SU-DHL-6 (cell line): ENCODE measurements at regions not wholly inside any gene's neighbourhood (a gene's known extent, or its start where the extent isn't known, plus 50 kb on each side); places are given as distances from the start of the nearest gene placed in this dataset.

ENCODE experiments used
- H2AFZ ChIP-seq: fragments of 200-600 bp; sonication (generic); 2 replicates; pipeline ENCODE4 v1.6.1; 2014; ENCODE audit warnings: low read depth, mild to moderate bottlenecking, moderate library complexity, mixed read lengths, antibody characterized with exemption, low read length; ENCODE audit not compliant: severe bottlenecking
- H3F3A ChIP-seq: fragments of 200-600 bp; shearing (Covaris generic); 2 replicates; pipeline ENCODE4 v1.6.0; 2016; ENCODE audit warnings: antibody characterized with exemption, mild to moderate bottlenecking; ENCODE audit not compliant: insufficient read depth
- H3K27ac ChIP-seq: fragments of 200-600 bp; sonication (generic); 2 replicates; pipeline ENCODE4 v1.5.1; 2016; ENCODE audit warnings: low read depth, mild to moderate bottlenecking, low read length, moderate library complexity, mixed read lengths
- H3K27me3 ChIP-seq: fragments of 200-600 bp; sonication (generic), shearing (Covaris generic); 2 replicates; pipeline ENCODE4 v1.6.0; 2014; ENCODE audit warnings: mild to moderate bottlenecking, low read length
- H3K36me3 ChIP-seq: fragments of 200-600 bp; sonication (generic); 2 replicates; pipeline ENCODE4 v1.6.1; 2014; ENCODE audit warnings: mild to moderate bottlenecking, low read length, mixed read lengths
- H3K4me2 ChIP-seq: fragments of 300-600, 200-600 bp; shearing (Covaris generic), sonication (generic); 2 replicates; pipeline ENCODE4 v1.6.0; 2014; ENCODE audit warnings: low read length, low read depth, mild to moderate bottlenecking; ENCODE audit not compliant: poor library complexity, severe bottlenecking
- H3K4me3 ChIP-seq: fragments of 200-600 bp; sonication (generic); 2 replicates; pipeline ENCODE4 v1.5.1; 2014; ENCODE audit warnings: antibody characterized with exemption, low read length, mild to moderate bottlenecking, mixed read lengths; ENCODE audit not compliant: insufficient read depth, poor library complexity, severe bottlenecking
- H3K79me2 ChIP-seq: fragments of 200-600 bp; sonication (generic); 2 replicates; pipeline ENCODE4 v1.6.1; 2014; ENCODE audit warnings: mild to moderate bottlenecking, low read length, moderate library complexity; ENCODE audit not compliant: insufficient read depth
- H3K9ac ChIP-seq: fragments of 200-600 bp; sonication (generic); 2 replicates; pipeline ENCODE4 v1.7.0; 2014; ENCODE audit warnings: mild to moderate bottlenecking, low read length
- H3K9me2 ChIP-seq: fragments of 200-600 bp; sonication (generic); replicated peaks from 2 replicates; pipeline ENCODE4 v1.6.1; 2014; ENCODE audit warnings: low read length; ENCODE audit not compliant: insufficient read depth
- H3K9me3 ChIP-seq: fragments of 200-600 bp; sonication (generic); 2 replicates; pipeline ENCODE4 v1.6.1; 2014; ENCODE audit warnings: low read length, mixed read lengths; ENCODE audit not compliant: insufficient read depth
- H4K20me1 ChIP-seq: fragments of 200-600 bp; sonication (generic); 2 replicates; pipeline ENCODE4 v1.6.1; 2014; ENCODE audit warnings: low read depth, mild to moderate bottlenecking, antibody characterized with exemption, low read length, moderate library complexity, mixed read lengths
- CTCF ChIP-seq: fragments of 200-600 bp; sonication (generic); IDR thresholded peaks from one replicate; pipeline ENCODE4 v1.5.1; 2017; ENCODE audit warnings: antibody characterized with exemption, mild to moderate bottlenecking, low read length, moderate library complexity; ENCODE audit not compliant: insufficient read depth, poor library complexity, severe bottlenecking
- EZH2phosphoT487 ChIP-seq: fragments of 200-600 bp; sonication (generic), shearing (Covaris generic); conservative IDR thresholded peaks from 2 replicates; pipeline ENCODE4 v1.6.1; 2018; ENCODE audit warnings: mild to moderate bottlenecking, antibody characterized with exemption, low read length, moderate library complexity, mixed read lengths

GRCh38 chr13:103514188-103514587, 448.0 kb upstream of the SLC10A2 start:
- no peaks in the 10 kb centered on the region for H4K20me1 ChIP-seq
- no peak overlapping the region for H3K4me3 ChIP-seq
- no peak overlapping the region for H3K4me2 ChIP-seq
- no peaks in the 10 kb centered on the region for H3K79me2 ChIP-seq
- no peaks in the 10 kb centered on the region for H3K9me2 ChIP-seq
- TF ChIP-seq CTCF (no peak), EZH2phosphoT487 (no peak)
- H2AFZ ChIP-seq, result no peak overlapping the region
- no peak overlapping the region for H3K9ac ChIP-seq
- no peaks in the 10 kb centered on the region for H3K36me3 ChIP-seq
- H3K9me3 ChIP-seq, result no peaks in the 10 kb centered on the region
- no peaks in the 10 kb centered on the region for H3K27me3 ChIP-seq
- H3F3A ChIP-seq, result no peaks in the 10 kb centered on the region
- H3K27ac ChIP-seq, result no peak overlapping the region

- no peak for TF ChIP-seq EZH2phosphoT487
- no peak for TF ChIP-seq CTCF
- H4K20me1 ChIP-seq, result no peaks in the 10 kb centered on the region
- no peaks in the 10 kb centered on the region for H3K9me2 ChIP-seq
- no peak overlapping the region for H3K9ac ChIP-seq
- H3K4me2 ChIP-seq, result no peak overlapping the region
- no peaks in the 10 kb centered on the region for H3F3A ChIP-seq
- H3K79me2 ChIP-seq, result no peaks in the 10 kb centered on the region
- H3K9me3 ChIP-seq, result no peaks in the 10 kb centered on the region
- no peak overlapping the region for H3K4me3 ChIP-seq
- no peaks in the 10 kb centered on the region for H3K36me3 ChIP-seq
- H3K27me3 ChIP-seq, result no peaks in the 10 kb centered on the region
- no peak overlapping the region for H3K27ac ChIP-seq
- H2AFZ ChIP-seq, result no peak overlapping the region
Observed at GRCh38 chr13:103510007-103510535, 443.9 kb upstream of the SLC10A2 start.

GRCh38 chr13:103497404-103497803, 431.2 kb upstream of the SLC10A2 start:
- no peaks in the 10 kb centered on the region for H3K79me2 ChIP-seq
- H3K4me3 ChIP-seq, result no peak overlapping the region
- no peak overlapping the region for H3K9ac ChIP-seq
- no peaks in the 10 kb centered on the region for H4K20me1 ChIP-seq
- H3K36me3 ChIP-seq, result no peaks in the 10 kb centered on the region
- H3F3A ChIP-seq, result no peaks in the 10 kb centered on the region
- no peaks in the 10 kb centered on the region for H3K9me2 ChIP-seq
- H3K27ac ChIP-seq, result no peak overlapping the region
- H3K4me2 ChIP-seq, result no peak overlapping the region
- H3K9me3 ChIP-seq, result no peaks in the 10 kb centered on the region
- no peak overlapping the region for H2AFZ ChIP-seq
- no peaks in the 10 kb centered on the region for H3K27me3 ChIP-seq
- TF ChIP-seq EZH2phosphoT487 (no peak), CTCF (no peak)
